Gastroesophageal sphincter (tissue), 3 donors: ENCODE measurements at regions not wholly inside any gene's neighbourhood (a gene's known extent, or its start where the extent isn't known, plus 50 kb on each side); places are given as distances from the start of the nearest gene placed in this dataset.

Source experiments
- CTCF ChIP-seq, 4 experiments: fragments of 200-600 bp in 2 of 4; fragments of 450-650 bp in 2 of 4; sonication (generic) in 1 of 4; IDR thresholded peaks; one replicate each; pipeline ENCODE4 v1.5.1; 2017 to 2019; ENCODE audit warnings: antibody characterized with exemption in 4 of 4, mild to moderate bottlenecking in 2 of 4, moderate library complexity in 2 of 4
- POLR2A ChIP-seq, 2 donors: fragments of 450-650 bp; IDR thresholded peaks; one replicate each; pipeline ENCODE4 v1.6.1; 2017; ENCODE audit warnings: antibody characterized with exemption in 2 of 2, mild to moderate bottlenecking in 2 of 2, moderate library complexity in 1 of 2
- POLR2AphosphoS5 ChIP-seq: sonication (generic); formaldehyde crosslinking; IDR thresholded peaks from one replicate; pipeline ENCODE4 v1.6.1; 2017; ENCODE audit warnings: antibody characterized with exemption

- TF ChIP-seq CTCF (IDR thresholded peaks at IDR 0.05), result no peak
- no peak for TF ChIP-seq POLR2AphosphoS5
- no peak for TF ChIP-seq POLR2A (IDR thresholded peaks at IDR 0.05)
Measured at GRCh38 chr18:39480494-39481195, 1915.0 kb upstream of the CELF4 start.
